ENCODE measurements at regions not wholly inside any gene's neighbourhood (a gene's known extent, or its start where the extent isn't known, plus 50 kb on each side); places are given as distances from the start of the nearest gene placed in this dataset.

GRCh38 chr12:5374713-5375112 is 57.2 kb upstream of the NTF3 start:
- H3K9me2 ChIP-seq (ENCODE audit: low read depth, low read length): no peaks in the 10 kb centered on the region
- no peaks in the 10 kb centered on the region for H3K79me2 ChIP-seq (ENCODE audit: insufficient read depth, low read length)
- no peaks in the 10 kb centered on the region for H3F3A ChIP-seq (ENCODE audit: insufficient read depth, low read length)
- no peak overlapping the region for H3K4me3 ChIP-seq (ENCODE audit: low read depth, low read length, poor library complexity, severe bottlenecking)
- H3K4me1 ChIP-seq (ENCODE audit: insufficient read depth, low read length, severe bottlenecking): no peaks in the 10 kb centered on the region
- H3K4me2 ChIP-seq (ENCODE audit: low read length): no peak overlapping the region
- no peaks in the 10 kb centered on the region for H3K27me3 ChIP-seq (ENCODE audit: insufficient read depth, low read length)
- H4K20me1 ChIP-seq (ENCODE audit: insufficient read depth, low read length): no peaks in the 10 kb centered on the region
- H3K27ac ChIP-seq (ENCODE audit: low read depth, low read length, poor library complexity, severe bottlenecking): no peak overlapping the region
- TF ChIP-seq, protein P1, sequence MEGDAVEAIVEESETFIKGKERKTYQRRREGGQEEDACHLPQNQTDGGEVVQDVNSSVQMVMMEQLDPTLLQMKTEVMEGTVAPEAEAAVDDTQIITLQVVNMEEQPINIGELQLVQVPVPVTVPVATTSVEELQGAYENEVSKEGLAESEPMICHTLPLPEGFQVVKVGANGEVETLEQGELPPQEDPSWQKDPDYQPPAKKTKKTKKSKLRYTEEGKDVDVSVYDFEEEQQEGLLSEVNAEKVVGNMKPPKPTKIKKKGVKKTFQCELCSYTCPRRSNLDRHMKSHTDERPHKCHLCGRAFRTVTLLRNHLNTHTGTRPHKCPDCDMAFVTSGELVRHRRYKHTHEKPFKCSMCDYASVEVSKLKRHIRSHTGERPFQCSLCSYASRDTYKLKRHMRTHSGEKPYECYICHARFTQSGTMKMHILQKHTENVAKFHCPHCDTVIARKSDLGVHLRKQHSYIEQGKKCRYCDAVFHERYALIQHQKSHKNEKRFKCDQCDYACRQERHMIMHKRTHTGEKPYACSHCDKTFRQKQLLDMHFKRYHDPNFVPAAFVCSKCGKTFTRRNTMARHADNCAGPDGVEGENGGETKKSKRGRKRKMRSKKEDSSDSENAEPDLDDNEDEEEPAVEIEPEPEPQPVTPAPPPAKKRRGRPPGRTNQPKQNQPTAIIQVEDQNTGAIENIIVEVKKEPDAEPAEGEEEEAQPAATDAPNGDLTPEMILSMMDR (IDR thresholded peaks at IDR 0.05; ENCODE audit: low read length): no peak
- TF ChIP-seq EZH2 (IDR thresholded peaks at IDR 0.05; ENCODE audit: borderline replicate concordance, low read length): no peak
- no peak overlapping the region for H3K9ac ChIP-seq (ENCODE audit: low read length)
- H3K9me3 ChIP-seq (ENCODE audit: low read length): no peaks in the 10 kb centered on the region
- no peak overlapping the region for H2AFZ ChIP-seq (ENCODE audit: low read length)
- H3K36me3 ChIP-seq (ENCODE audit: insufficient read depth, low read length): no peaks in the 10 kb centered on the region

DNA sequence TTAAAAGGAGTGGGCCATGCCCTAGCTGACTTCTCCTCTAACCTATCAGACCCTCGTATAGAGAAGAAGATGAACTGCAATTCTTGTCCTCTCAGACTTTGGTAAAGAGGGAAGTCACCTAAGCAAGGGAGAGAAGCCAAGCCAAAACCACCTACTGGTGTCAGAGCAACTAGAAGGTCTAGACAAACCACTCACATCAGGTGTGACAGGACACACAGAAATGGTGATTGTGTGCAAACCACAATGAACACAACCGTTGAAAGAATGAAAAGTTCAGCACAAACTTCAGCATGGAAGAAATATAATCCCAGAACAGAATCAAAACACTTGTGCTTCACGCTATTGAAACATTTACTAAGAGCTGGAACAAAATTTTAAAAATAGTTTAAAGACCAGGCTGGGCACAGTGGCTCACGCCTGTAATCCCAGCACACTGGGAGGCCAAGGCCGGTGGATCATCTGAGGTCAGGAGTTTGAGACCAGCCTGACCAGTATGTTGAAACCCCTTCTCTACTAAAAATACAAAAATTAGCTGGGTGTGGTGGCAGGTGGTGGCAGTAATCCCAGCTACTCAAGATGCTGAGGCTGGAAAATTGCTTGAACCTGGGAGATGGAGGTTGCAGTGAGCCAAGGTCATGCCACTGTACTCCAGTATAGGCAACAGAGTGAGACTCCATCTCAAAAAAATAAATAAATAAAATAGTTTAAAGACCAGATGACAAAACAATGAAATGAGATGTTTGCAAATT is 56.2 kb upstream of the NTF3 start:
- TF ChIP-seq, protein P1 (IDR thresholded peaks at IDR 0.05; ENCODE audit: low read length): no peak
- no peak for TF ChIP-seq EZH2 (IDR thresholded peaks at IDR 0.05; ENCODE audit: borderline replicate concordance, low read length)
- H3K27me3 ChIP-seq (ENCODE audit: insufficient read depth, low read length): no peaks in the 10 kb centered on the region
- no peaks in the 10 kb centered on the region for H3K79me2 ChIP-seq (ENCODE audit: insufficient read depth, low read length)
- no peak overlapping the region for H3K9ac ChIP-seq (ENCODE audit: low read length)
- H3K4me1 ChIP-seq (ENCODE audit: insufficient read depth, low read length, severe bottlenecking): no peaks in the 10 kb centered on the region
- no peaks in the 10 kb centered on the region for H3K9me2 ChIP-seq (ENCODE audit: low read depth, low read length)
- H3K9me3 ChIP-seq (ENCODE audit: low read length): no peaks in the 10 kb centered on the region
- H4K20me1 ChIP-seq (ENCODE audit: insufficient read depth, low read length): no peaks in the 10 kb centered on the region
- H3K4me3 ChIP-seq (ENCODE audit: low read depth, low read length, poor library complexity, severe bottlenecking): no peak overlapping the region
- H3F3A ChIP-seq (ENCODE audit: insufficient read depth, low read length): no peaks in the 10 kb centered on the region
- no peak overlapping the region for H3K27ac ChIP-seq (ENCODE audit: low read depth, low read length, poor library complexity, severe bottlenecking)
- H3K36me3 ChIP-seq (ENCODE audit: insufficient read depth, low read length): no peaks in the 10 kb centered on the region
- no peak overlapping the region for H2AFZ ChIP-seq (ENCODE audit: low read length)
- H3K4me2 ChIP-seq (ENCODE audit: low read length): no peak overlapping the region

- no peaks in the 10 kb centered on the region for H4K20me1 ChIP-seq (ENCODE audit: insufficient read depth, low read length)
- H3K27me3 ChIP-seq (ENCODE audit: insufficient read depth, low read length): no peaks in the 10 kb centered on the region
- no peaks in the 10 kb centered on the region for H3K4me1 ChIP-seq (ENCODE audit: insufficient read depth, low read length, severe bottlenecking)
- H3K9me3 ChIP-seq (ENCODE audit: low read length): no peaks in the 10 kb centered on the region
- H3K4me2 ChIP-seq (ENCODE audit: low read length): no peak overlapping the region
- H3K79me2 ChIP-seq (ENCODE audit: insufficient read depth, low read length): no peaks in the 10 kb centered on the region
- H3K36me3 ChIP-seq (ENCODE audit: insufficient read depth, low read length): no peaks in the 10 kb centered on the region
- no peak overlapping the region for H2AFZ ChIP-seq (ENCODE audit: low read length)
- no peaks in the 10 kb centered on the region for H3K9me2 ChIP-seq (ENCODE audit: low read depth, low read length)
- H3K27ac ChIP-seq (ENCODE audit: low read depth, low read length, poor library complexity, severe bottlenecking): no peak overlapping the region
- no peak overlapping the region for H3K4me3 ChIP-seq (ENCODE audit: low read depth, low read length, poor library complexity, severe bottlenecking)
- TF ChIP-seq, protein P1 (IDR thresholded peaks at IDR 0.05; ENCODE audit: low read length): no peak
- TF ChIP-seq EZH2 (IDR thresholded peaks at IDR 0.05; ENCODE audit: borderline replicate concordance, low read length): no peak
- no peaks in the 10 kb centered on the region for H3F3A ChIP-seq (ENCODE audit: insufficient read depth, low read length)
- no peak overlapping the region for H3K9ac ChIP-seq (ENCODE audit: low read length)
Measured at GRCh38 chr12:5376591-5377207, 55.2 kb upstream of the NTF3 start.
